CD4-positive, alpha-beta T cell treated with Interleukin-6 at 100 ng/mL for 8 hours (primary cell): ENCODE measurements at regions not wholly inside any gene's neighbourhood (a gene's known extent, or its start where the extent isn't known, plus 50 kb on each side); places are given as distances from the start of the nearest gene placed in this dataset.

Experiments
- DNase-seq: peaks from one replicate; pipeline ENCODE4 v3.0.0-alpha.2; 2020; ENCODE audit warnings: mixed read lengths, low spot score

DNA sequence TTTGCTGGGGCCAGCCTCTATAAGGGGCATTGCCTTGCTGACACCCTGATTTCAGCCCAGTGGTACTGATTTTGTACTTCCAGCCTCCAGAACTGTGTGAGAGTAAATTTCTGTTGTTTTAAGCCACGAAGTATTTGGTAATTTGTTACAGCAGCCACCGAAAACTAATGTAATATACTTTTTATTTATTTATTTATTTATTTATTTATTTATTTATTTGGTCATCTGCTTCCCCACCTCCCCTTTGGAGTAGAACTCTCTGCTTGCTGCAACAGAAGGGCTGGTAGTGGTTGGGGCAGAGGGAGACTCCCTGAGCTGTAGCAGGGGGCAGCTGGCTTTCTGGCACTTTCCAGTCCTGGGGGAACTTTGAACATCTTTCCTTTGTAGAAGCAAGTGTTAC is 128.4 kb upstream of the RAG2 start:
- no peak for DNase-seq

DNA sequence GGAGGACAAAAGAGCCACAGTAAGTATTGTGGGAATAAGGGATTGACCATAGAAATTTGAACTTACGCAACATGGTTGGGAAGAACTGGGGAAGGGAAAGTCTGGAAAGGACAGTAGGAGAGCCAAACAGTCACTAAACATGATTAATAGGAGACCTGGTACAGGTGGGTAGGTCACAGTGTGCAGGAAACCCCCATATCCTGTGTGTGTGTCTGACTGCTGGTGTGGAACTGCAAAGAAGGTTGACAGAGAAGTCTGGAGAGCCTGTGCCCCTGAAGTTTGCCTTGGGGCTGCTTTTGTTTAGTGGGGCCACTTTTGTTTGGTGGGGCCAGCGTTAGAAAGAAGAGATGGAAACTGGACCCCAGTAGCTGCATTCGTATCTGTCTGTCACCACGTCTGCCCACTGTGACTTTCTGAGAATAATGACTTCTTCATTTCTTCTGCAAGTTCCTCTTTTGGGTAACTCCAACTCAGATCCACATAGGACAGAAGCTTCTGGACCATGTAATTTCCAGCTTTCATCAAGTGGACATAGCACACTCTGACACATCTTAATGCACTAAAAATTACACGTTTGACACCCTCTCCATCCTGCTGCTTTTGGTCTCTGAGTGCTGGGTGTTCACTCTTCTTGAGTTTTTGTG is 126.8 kb upstream of the RAG2 start:
- no peak for DNase-seq

DNA sequence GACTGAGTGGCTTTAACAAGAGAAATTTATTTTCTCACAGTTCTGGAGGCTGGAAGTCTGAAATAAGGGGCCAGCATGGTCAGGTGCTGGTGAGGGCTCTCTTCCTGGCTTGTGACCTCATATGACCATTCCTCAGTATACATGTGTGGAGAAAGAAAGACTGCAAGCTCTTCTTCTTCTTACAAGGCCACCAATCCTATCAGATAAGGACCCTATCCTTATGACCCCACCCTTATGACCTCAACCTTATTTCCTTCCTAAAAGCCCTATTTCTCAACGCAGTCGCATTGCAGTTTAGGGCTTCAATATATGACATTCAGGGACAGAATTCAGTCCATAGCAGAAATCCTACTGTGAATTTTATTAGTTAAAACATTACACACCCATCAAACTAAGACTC is 124.4 kb upstream of the RAG2 start:
- no peak for DNase-seq

DNA sequence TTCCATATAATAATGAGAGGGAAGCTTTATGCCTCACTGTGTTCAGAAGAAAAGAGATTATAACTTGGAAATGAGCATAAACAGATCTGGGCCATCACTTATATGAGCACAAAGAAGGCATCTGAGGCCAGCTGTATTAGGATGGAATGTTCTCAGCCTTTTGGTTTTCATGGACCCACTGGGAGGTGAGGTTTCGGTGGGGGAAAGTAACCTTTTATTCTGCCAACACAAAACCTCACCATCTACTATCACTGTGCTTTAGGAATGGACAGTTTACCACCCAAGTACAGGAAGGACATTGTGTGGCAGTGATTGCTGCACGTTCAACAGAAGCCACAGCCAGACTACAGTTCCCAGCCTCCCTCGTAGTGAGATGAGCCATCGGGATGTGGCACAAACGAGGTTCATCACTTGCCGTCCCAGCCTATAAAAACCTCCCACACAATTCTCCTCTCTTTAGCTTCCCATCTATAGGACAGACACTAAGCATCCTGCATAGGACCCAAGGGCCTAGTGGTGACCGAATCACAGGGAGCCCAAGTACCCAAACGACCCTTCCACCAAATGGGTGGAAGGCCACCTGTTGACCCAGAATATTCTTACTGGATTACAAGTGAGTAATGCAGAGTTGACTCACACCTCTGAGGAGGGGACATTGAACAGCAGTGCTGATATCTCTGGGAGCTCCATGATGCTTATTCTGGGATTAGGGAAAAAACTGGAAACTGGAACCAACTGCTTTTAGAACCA is 121.5 kb upstream of the RAG2 start:
- DNase-seq = no peak

DNA sequence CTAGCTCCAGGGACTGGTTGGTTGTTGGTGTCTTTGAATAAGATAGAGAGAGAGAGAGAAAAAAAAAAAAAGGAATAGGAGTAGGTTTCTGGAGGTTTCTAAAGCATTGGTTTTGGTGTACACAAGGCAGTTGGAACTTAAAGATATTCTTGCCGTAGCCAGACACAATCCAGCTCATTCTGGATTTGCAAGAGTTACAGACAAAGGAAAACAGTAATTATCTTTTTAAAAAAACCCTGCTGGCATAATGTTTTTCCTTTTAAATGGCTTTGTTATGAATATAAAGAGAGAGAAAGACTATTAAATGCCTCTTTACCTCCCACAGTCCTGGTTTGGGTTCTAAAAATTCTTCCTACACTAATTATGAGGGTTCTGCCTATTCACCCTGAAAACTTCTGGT is 120.4 kb upstream of the RAG2 start:
- DNase-seq = no peak

DNA sequence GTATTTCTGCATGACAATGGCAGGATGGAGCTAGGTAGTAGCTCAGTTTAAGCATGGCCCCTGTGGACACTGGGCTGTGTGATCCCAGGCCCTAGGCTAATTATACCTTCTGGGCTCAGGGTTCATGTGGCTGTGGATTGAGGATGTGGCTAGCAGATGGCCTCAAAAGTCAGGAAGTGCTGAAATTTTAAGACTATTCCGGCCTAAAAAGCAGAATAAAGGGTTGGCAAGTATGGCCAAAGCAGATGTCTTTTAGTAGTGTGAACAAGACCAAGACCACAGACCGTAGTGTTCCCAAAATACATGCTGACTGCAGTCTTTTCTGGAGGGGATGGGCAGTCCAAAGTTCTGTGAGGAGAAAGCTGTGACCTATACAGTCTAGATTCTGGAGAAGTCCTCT is 115.7 kb upstream of the RAG2 start:
- no peak for DNase-seq

DNA sequence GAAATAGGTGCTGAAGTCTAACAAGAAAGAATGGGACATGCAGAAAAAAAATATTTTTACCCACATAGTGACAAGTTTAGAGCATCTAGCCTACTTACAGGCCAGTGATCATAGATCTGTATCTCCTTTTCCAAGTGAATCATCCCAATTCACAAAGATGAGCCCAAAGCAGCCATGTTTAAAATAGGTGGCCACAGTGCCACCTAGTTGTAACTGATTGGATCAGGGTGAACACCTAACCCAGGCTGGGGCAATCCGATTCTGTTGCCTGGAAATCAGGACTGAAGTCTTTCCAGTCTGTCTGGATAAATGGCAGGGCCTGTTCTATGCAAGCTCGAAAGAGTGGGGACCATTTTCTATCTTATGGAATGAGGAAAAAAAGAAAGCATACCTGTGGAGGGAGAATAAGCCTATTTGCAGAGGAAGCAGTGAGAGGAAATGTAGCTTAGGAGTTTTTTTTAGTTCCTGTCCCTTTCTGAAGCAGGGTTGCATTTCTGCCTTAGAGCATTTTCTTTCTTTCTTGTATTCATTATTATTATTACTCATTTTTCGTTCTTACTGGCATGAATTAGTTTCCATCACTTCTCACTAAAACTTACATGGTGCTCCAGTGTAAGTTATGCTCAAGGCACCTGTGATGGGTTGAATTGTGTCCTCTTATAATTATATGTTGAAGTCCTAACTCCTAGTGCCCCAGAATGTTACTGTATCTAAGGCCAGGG is 113.2 kb upstream of the RAG2 start:
- no peak for DNase-seq
